ENCODE measurements at regions not wholly inside any gene's neighbourhood (a gene's known extent, or its start where the extent isn't known, plus 50 kb on each side); places are given as distances from the start of the nearest gene placed in this dataset.

DNA sequence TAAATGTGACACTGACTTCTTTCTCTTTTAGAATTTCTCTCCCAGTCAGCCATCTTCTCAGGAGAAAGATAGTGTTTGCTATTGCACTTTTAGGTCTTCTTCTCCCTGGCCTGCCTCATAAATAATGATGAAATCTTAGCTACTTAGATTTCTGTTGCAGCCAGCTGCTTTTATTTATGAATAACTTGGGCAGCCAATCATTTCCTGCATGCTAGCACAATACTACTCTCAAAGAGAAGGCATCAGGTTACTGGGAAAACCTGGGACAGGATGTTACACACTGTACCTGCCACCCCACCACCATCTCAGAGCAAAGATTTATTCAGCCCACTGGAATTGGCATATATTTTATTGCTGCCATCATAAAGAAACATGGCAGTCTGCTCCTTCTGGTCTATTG, 266.6 kb downstream of the PRELID2 start (continued):
- TF ChIP-seq, protein P1, sequence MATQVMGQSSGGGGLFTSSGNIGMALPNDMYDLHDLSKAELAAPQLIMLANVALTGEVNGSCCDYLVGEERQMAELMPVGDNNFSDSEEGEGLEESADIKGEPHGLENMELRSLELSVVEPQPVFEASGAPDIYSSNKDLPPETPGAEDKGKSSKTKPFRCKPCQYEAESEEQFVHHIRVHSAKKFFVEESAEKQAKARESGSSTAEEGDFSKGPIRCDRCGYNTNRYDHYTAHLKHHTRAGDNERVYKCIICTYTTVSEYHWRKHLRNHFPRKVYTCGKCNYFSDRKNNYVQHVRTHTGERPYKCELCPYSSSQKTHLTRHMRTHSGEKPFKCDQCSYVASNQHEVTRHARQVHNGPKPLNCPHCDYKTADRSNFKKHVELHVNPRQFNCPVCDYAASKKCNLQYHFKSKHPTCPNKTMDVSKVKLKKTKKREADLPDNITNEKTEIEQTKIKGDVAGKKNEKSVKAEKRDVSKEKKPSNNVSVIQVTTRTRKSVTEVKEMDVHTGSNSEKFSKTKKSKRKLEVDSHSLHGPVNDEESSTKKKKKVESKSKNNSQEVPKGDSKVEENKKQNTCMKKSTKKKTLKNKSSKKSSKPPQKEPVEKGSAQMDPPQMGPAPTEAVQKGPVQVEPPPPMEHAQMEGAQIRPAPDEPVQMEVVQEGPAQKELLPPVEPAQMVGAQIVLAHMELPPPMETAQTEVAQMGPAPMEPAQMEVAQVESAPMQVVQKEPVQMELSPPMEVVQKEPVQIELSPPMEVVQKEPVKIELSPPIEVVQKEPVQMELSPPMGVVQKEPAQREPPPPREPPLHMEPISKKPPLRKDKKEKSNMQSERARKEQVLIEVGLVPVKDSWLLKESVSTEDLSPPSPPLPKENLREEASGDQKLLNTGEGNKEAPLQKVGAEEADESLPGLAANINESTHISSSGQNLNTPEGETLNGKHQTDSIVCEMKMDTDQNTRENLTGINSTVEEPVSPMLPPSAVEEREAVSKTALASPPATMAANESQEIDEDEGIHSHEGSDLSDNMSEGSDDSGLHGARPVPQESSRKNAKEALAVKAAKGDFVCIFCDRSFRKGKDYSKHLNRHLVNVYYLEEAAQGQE (IDR thresholded peaks at IDR 0.05; ENCODE audit: unreplicated experiment): no peak
- TF ChIP-seq EZH2phosphoT487 (IDR thresholded peaks at IDR 0.05; ENCODE audit: unreplicated experiment) (no peak), ZNF114 (CRISPR knock-in tag; IDR thresholded peaks at IDR 0.05) (no peak)

DNA sequence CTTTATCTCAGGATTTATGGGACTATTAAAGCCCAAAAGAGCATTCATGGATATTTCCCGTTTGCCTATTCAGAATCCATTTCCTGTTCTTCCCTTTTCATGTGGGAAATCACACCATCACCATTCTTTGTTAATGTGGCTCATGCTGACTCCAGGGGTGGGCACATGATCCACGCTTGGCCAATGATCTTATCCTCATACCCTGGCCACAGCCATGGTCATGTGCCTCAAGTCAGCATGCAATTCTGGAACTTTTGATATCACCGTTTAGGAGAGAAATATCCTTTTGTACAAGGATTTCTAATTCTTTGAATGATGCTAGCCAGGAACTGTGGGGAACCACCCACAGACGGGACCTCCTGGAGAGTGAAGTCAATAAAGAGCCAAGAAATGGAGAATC, 272.2 kb downstream of the PRELID2 start:
- peaks cover 5% of the 10 kb centered on the region; the same call in 1 of the 3 replicates for H3K4me1 Mint-ChIP-seq
- Histone ChIP-seq H3F3A (replicated peaks; ENCODE audit: low read depth) (no peaks in the 10 kb centered on the region), H3K9me2 (ENCODE audit: insufficient read depth) (peaks cover 16% of the 10 kb centered on the region; the same call in 1 of the 2 replicates), H3K27ac (ENCODE audit: low read depth) (no peak overlapping the region), H3K4me1 (ENCODE audit: insufficient read depth) (peaks cover 7% of the 10 kb centered on the region; the same call in 1 of the 2 replicates), H3K4me3 (no peak overlapping the region), H2AFZ (no peak overlapping the region), H3K27me3 (ENCODE audit: insufficient read depth) (no peaks in the 10 kb centered on the region), H3K4me2 (no peak overlapping the region), H3K36me3 (ENCODE audit: insufficient read depth) (no peaks in the 10 kb centered on the region), H3K79me2 (replicated peaks; ENCODE audit: insufficient read depth) (no peaks in the 10 kb centered on the region), H4K20me1 (replicated peaks; ENCODE audit: insufficient read depth) (no peaks in the 10 kb centered on the region)
- no peaks in the 10 kb centered on the region for H3K36me3 Mint-ChIP-seq (ENCODE audit: low read depth)
- ATAC-seq (no peak), DNase-seq (ENCODE audit: low spot score) (no peak)
- H3K27me3 Mint-ChIP-seq (ENCODE audit: insufficient read depth, low read depth, poor library complexity): no peaks in the 10 kb centered on the region
- no peaks in the 10 kb centered on the region for H3K9me3 Mint-ChIP-seq
- H3K27ac Mint-ChIP-seq: no peak overlapping the region
- no peak overlapping the region for H3K4me3 Mint-ChIP-seq
- TF ChIP-seq, protein P2, sequence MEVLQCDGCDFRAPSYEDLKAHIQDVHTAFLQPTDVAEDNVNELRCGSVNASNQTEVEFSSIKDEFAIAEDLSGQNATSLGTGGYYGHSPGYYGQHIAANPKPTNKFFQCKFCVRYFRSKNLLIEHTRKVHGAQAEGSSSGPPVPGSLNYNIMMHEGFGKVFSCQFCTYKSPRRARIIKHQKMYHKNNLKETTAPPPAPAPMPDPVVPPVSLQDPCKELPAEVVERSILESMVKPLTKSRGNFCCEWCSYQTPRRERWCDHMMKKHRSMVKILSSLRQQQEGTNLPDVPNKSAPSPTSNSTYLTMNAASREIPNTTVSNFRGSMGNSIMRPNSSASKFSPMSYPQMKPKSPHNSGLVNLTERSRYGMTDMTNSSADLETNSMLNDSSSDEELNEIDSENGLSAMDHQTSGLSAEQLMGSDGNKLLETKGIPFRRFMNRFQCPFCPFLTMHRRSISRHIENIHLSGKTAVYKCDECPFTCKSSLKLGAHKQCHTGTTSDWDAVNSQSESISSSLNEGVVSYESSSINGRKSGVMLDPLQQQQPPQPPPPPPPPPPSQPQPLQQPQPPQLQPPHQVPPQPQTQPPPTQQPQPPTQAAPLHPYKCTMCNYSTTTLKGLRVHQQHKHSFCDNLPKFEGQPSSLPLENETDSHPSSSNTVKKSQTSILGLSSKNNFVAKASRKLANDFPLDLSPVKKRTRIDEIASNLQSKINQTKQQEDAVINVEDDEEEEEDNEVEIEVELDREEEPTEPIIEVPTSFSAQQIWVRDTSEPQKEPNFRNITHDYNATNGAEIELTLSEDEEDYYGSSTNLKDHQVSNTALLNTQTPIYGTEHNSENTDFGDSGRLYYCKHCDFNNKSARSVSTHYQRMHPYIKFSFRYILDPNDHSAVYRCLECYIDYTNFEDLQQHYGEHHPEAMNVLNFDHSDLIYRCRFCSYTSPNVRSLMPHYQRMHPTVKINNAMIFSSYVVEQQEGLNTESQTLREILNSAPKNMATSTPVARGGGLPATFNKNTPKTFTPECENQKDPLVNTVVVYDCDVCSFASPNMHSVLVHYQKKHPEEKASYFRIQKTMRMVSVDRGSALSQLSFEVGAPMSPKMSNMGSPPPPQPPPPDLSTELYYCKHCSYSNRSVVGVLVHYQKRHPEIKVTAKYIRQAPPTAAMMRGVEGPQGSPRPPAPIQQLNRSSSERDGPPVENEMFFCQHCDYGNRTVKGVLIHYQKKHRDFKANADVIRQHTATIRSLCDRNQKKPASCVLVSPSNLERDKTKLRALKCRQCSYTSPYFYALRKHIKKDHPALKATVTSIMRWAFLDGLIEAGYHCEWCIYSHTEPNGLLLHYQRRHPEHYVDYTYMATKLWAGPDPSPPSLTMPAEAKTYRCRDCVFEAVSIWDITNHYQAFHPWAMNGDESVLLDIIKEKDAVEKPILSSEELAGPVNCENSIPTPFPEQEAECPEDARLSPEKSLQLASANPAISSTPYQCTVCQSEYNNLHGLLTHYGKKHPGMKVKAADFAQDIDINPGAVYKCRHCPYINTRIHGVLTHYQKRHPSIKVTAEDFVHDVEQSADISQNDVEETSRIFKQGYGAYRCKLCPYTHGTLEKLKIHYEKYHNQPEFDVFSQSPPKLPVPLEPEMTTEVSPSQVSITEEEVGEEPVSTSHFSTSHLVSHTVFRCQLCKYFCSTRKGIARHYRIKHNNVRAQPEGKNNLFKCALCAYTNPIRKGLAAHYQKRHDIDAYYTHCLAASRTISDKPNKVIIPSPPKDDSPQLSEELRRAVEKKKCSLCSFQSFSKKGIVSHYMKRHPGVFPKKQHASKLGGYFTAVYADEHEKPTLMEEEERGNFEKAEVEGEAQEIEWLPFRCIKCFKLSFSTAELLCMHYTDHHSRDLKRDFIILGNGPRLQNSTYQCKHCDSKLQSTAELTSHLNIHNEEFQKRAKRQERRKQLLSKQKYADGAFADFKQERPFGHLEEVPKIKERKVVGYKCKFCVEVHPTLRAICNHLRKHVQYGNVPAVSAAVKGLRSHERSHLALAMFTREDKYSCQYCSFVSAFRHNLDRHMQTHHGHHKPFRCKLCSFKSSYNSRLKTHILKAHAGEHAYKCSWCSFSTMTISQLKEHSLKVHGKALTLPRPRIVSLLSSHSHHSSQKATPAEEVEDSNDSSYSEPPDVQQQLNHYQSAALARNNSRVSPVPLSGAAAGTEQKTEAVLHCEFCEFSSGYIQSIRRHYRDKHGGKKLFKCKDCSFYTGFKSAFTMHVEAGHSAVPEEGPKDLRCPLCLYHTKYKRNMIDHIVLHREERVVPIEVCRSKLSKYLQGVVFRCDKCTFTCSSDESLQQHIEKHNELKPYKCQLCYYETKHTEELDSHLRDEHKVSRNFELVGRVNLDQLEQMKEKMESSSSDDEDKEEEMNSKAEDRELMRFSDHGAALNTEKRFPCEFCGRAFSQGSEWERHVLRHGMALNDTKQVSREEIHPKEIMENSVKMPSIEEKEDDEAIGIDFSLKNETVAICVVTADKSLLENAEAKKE (CRISPR knock-in tag; IDR thresholded peaks at IDR 0.05): no peak
- TF ChIP-seq, protein P3, sequence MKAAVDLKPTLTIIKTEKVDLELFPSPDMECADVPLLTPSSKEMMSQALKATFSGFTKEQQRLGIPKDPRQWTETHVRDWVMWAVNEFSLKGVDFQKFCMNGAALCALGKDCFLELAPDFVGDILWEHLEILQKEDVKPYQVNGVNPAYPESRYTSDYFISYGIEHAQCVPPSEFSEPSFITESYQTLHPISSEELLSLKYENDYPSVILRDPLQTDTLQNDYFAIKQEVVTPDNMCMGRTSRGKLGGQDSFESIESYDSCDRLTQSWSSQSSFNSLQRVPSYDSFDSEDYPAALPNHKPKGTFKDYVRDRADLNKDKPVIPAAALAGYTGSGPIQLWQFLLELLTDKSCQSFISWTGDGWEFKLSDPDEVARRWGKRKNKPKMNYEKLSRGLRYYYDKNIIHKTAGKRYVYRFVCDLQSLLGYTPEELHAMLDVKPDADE (IDR thresholded peaks at IDR 0.05): no peak
- TF ChIP-seq ZNF331 (CRISPR knock-in tag; IDR thresholded peaks at IDR 0.05; ENCODE audit: low read depth) (no peak), POLR2AphosphoS5 (IDR thresholded peaks at IDR 0.05; ENCODE audit: low read depth) (no peak), CREB1 (CRISPR knock-in tag; IDR thresholded peaks at IDR 0.05; ENCODE audit: low read depth) (no peak)
- TF ChIP-seq, protein P1 (IDR thresholded peaks at IDR 0.05; ENCODE audit: unreplicated experiment): no peak
- TF ChIP-seq, protein P4, sequence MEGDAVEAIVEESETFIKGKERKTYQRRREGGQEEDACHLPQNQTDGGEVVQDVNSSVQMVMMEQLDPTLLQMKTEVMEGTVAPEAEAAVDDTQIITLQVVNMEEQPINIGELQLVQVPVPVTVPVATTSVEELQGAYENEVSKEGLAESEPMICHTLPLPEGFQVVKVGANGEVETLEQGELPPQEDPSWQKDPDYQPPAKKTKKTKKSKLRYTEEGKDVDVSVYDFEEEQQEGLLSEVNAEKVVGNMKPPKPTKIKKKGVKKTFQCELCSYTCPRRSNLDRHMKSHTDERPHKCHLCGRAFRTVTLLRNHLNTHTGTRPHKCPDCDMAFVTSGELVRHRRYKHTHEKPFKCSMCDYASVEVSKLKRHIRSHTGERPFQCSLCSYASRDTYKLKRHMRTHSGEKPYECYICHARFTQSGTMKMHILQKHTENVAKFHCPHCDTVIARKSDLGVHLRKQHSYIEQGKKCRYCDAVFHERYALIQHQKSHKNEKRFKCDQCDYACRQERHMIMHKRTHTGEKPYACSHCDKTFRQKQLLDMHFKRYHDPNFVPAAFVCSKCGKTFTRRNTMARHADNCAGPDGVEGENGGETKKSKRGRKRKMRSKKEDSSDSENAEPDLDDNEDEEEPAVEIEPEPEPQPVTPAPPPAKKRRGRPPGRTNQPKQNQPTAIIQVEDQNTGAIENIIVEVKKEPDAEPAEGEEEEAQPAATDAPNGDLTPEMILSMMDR (conservative IDR thresholded peaks at IDR 0.05; ENCODE audit: low read depth in 2 of 2): no peak

Measured in GM23338 (cell line).